HG03135 (cell line): ENCODE measurements at regions not wholly inside any gene's neighbourhood (a gene's known extent, or its start where the extent isn't known, plus 50 kb on each side); places are given as distances from the start of the nearest gene placed in this dataset.
A peak's percentile ranks its signal among the peaks of the same experiment; 100 is the strongest.

Source experiments
- ATAC-seq: cut with Tn5 transposase; IDR thresholded peaks from one replicate; pipeline ENCODE4 v1.9.1; 2021; ENCODE audit warnings: mild to moderate bottlenecking, moderate library complexity; ENCODE audit not compliant: unreplicated experiment

DNA sequence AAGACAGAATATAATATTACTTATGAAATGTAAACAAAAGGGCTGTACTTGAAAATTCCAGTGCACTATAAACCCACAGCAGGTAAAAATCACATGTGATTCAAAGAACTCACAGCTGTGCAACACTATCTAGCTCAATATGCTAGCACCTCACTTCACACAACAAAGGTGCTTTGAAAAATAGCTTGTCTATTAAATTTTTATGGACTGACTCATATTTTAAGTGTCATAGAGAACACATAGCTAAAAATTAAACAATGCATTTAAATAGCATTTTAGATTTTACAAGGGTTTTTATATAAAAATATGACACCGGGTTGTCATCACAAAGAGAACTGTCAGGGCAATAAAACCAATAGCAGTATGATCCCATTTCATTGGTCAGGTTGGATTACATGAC lies 1390.5 kb upstream of the TENM4 start:
- no peak for ATAC-seq

DNA sequence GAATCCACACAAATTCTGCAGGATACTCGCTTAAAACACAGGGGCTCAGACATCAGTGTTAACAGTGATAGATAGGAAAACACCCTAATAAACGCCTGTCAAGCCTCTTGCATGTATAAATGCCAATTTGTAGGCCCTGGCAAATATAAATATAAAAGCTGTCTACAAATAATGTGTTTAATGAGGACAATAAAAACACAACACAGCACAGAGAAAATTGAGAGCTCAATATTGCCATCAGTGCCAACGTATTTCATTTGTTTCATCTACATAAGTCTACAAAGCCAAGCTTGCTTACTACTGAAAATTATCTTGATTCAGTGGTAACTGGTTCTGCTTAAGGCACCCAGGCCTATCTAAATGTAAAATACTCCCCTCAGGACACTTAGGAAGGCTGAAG lies 1387.0 kb upstream of the TENM4 start:
- ATAC-seq = no peak

DNA sequence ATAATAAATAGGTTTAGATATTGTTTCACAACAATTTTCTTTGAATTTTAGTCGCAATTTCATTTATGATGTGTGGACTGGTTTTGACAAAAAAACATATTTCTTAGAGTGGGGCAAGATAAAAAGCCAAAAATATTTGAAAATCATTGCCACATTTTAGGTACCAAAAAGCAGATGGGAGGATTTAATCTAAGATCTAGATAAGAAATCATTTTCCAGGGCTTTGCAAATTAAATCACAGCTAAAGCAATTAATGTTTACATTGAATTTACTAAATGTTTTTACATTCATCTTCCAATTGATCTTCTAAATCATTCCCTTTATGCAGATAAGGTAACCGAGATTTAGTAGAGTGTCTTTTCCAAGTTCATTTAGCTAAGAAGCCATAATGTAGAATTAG lies 1386.0 kb upstream of the TENM4 start:
- no peak for ATAC-seq

DNA sequence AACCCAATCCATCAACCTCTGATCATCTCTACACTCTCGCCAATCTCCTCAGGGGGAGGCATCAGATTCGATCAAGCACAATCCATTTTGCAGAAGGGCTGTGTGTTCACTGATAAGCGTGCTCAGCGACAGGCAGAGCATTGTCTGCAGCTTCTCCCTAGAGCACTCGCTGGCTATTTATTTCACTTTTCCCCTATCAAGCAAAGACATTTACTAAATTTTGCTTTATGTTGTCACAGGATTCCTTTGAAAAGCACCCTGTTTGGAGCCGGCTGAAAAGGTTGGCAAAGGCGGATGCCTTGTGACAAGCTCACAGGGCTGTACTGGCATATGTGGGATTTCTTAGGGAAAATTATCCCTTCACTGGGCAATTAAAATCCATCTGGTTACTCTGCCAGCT lies 1381.5 kb upstream of the TENM4 start:
- no peak for ATAC-seq

DNA sequence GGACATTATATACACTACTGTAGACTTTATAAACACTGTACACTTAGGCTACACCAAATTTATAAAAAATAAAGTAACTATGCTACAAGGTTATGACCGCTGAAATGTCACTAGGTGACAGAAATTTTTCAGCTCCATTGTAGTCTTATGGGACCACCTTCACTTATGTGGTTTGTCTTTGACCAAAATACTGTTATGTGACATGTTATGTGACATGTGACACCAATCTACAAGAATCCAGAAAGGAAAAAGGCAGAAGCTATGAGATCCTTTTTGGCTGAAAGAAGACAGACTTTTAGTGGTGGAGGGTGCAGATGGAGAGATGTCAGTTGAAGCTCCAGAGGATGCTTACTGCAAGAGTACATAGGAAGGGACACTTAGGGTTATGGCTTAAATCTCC lies 1378.4 kb upstream of the TENM4 start:
- no peak for ATAC-seq

DNA sequence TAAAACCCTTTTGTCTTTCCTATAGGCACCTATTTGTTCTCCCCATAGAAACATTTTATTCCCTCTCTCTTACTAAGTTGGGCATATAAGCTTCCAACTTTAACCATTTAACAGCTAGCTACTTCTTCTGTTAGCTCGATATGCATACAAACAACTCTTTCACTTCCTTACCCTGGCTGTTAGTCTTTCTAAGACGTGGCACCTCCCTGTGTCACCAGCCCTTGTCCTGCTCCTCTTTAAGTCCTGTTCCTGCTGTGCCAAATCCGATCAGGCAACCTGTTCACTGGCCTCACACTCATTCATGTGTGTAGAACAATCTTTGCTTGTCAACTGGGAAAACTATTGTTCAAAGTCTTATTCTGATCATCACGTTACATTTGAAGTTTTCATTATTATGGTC lies 1376.1 kb upstream of the TENM4 start:
- ATAC-seq = peak; percentile 38

DNA sequence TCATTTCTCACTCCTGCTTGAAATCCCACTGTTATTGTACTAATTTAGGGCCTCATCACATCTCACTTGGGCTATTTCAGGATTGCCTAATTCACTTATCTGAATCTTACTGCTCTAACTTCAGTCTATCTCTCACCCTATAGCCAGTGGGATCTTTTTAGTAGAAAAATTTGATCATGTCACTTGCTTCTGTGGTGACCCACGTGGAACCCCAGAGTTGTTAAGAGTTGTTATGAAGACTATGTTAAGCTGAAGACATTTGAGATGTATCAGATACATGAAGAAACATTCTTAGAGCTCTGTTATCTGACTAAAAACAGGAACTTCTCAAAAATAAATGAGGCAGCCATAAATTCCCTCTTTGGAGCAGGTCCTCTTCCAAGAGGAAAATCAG lies 1375.6 kb upstream of the TENM4 start:
- ATAC-seq = peak; percentile 43

DNA sequence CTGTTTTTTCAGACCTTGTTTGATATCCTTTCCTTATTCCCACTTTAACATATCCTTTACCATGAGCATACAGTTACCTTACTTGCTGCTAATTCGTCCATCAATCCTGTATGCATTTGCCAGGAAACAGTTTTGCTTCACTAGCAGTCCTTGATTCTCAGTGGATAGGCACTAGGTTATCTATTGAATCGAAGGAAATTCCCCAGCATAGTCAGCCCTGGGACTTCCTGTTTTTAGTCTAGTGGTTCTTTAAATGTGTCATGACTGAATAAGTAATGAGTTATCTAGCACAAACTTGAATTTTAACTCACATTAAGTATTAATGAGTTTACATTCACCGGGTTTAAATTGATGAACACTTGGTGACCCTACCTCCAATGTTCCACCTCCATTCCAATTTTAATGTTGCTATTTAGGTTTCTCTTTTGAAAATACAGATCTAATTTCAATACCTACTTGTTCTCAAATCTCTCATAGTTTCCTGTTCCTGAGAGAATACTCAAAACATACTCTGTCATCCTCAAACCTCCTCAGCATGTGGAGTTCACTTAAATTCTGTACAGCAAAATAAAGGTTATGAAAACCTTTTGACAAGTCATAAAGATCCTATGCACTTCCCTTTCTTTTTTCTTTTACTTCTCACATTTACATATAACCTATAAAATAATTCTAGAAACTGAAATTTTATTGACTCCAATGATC lies 1375.1 kb upstream of the TENM4 start:
- ATAC-seq = peak; percentile 89

DNA sequence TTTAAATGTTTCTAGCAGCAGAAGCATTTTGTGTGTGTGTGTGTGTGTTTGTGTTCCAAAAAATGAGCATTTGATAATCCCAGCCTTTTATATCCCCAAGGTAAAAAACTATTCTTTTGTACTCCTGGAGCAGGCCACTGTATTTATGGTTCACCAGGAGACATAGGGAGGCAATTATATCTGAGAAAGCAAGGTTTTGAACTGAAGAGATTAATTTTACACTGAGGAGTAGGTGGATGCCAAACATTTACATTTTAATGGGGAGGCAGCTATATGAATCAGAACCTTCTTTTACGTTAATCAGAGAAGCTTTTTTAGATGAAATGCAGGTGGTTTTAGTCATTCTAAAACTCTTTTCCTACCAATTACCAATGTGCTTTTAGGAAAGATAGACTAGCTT lies 1374.0 kb upstream of the TENM4 start:
- no peak for ATAC-seq

DNA sequence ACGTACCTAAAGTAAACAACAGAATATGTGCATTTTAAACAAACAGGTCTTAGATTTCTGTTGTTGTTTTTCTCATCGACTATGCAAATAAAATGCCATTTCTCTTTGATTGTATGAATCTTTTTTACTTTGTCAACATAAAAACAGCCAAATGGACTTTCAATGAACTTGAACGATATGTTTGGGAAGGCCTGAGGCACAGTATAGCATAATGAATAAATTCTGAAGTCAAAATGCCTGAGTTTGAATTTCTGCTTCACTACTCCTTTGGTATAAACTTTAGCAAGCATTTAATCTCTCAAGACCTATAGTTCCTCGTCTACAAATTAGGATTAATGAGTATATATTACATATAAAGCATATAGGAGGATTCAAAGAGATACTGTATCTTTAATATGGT lies 1369.9 kb upstream of the TENM4 start:
- no peak for ATAC-seq

DNA sequence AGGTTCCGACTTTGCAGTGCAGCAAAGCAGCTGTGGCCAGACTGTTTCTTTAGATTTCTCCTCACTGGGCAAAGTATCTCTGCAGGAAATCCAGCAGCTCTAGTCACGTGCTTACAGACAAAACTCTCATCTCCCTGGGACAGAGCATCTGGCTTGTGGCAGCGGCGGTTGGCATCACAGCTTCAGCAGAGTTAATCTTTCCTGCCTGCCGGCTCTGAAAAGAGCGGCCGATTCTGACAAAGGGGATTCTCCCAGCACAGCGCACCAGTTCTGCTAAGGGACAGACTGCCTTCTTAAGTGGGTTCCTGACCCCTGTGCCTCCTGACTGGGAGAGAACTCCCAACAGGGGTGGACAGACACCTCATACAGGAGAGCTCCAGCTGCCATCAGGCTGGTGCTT lies 1357.3 kb upstream of the TENM4 start:
- ATAC-seq = no peak

DNA sequence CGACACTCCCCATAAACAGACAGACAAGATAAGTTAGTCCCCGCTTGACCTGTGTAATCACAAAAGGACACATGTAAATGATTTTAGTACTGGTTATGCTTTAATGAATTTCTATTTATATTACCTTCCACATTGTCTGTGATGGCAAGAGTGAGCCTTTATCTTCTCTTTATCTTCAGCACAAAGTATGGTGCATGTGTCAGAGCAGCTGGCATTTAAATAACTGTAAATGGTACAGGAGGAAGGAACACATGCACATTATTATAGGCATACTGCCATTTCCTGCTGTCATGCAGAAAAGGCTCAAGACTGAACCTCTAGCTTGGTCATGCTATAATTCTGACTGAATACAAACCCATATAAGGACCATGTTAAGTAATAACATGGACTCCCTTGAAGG lies 1342.7 kb upstream of the TENM4 start:
- ATAC-seq = no peak

DNA sequence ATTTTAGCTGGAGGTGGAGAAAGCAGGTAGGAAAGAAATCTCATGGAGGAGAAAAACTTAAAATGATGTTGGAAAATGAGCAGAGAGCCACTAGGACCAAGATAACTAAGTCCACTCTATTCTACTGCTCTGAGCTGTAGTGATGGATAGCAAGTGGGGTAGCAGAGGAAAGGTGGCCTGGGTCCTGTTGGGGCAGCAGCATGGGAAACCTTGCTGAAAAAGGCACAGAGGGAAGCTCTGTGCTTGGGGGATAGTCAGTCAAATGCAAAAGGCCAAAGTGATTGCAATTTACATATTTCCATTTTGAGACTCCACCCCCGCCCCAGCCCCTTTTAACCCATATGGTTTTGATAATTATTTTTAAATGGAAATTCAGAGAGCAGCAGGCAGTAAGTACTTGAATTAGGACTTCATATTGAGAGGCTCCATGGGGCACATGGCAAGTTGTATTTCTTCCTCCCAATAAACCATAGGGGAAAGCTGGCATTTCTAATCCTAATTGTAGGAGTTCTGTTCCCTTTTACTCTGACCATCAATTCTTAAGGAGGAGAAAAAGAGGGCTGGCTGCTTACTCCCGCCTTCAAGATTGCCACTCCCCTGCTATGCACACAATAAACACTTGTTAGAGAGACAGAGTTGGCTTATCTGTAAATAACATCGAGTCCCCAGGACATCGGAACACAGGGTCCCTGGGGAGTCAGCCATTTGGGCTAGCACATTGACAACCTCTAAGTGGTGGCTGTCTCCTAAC lies 1341.5 kb upstream of the TENM4 start:
- ATAC-seq = no peak

DNA sequence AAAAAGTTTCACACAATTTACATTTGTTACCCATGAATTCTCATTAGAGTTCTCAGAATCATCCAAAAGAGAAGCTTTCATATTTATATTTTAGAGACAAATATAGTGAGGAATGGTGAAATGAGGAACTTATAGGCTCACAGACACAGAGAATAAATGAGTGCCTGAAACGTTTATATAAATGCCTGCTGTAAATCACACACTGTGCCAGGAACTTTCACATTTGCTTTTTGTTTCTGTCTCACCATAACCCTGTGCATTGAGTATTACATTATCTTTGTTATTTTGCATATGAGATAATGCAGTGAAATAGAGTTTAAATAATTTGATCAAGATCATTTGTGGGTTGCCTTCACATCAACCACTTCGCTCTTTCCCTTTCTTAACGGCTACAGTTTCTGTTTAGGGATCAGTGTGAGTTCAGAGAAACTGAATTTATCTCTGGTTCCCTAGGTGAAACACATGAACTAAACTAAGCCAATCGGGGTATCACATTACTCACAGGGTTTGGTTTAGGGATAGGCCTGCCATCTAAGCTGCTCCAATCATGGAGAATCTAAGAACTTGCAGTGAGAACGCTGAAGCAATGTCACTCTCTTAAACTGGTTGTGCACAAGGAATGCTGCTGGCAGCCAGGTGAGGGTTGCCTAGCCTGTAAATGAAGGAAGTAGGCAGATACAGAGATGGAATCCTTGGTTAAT lies 1339.2 kb upstream of the TENM4 start:
- ATAC-seq = no peak

DNA sequence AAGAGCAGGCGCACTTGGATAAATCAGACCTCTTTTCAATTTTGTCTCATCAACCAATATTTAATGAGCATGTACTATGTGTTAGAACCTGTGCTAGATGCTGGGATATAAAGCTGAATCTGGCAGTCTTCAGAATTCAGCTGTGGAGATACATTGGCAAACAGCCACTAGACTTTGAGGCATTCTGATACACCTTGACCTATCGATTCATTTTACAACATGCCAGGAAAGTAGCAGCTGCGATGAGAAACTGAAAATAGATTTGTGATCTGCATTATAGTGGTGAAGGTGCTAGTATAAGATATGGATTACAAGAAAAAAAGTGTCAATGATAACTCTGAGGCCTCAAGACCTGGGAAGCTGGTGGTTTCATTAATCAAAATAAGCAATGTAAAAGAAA lies 1338.1 kb upstream of the TENM4 start:
- ATAC-seq = no peak

DNA sequence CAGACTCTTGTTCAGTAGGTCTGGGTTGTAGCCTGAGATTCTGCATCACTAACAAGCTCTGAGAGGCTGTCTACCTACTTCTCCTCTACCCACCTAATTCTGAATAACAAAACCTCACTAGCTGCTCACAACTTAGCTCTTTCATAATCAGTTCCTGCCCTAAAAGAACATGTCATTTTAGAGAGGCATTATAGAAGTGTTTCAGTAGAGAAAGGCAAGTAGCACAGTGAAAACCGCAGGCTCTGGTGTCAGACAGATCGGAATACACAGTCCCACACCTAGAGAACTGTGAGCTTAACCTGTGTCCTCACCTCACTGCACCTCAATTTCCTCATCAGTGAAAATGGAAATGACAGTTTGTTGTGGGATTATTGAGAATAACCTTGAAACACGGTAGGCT lies 1337.6 kb upstream of the TENM4 start:
- no peak for ATAC-seq

DNA sequence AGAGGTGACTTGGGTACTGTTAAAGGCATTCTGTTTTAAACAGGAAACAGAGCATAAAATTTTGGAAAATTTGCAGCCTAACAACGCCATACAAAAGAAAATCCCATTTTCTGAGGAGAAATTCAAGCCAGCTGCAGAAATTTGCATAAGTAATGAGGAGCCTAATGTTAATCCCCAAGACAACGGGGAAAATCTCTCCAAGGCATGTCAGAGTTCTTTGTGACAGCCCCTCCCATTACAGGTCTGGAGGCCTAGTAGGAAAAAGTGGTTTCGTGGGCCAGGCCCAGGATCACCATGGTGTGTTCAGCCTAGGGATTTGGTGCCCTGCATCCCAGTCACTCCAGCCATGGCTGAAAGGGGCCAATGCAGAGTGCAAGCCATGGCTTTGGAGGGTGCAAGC lies 1333.1 kb upstream of the TENM4 start:
- no peak for ATAC-seq

DNA sequence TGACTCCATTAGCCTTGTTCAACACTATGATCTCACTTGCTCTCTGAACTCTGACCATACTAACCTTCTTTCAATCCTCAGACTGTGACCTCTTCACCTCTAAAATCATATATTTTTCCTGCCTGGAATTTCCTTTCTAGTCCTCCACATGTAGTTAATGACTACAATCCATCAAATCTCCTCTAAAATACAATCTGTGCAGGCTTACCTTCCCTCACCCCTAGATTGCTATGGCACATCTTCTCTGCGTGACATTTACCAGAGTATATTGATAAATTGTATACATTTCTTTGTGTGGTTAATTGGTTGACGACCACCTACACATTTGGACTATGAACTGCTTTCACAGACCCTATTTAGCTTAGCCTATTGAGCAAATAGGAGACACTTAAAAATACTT lies 1330.2 kb upstream of the TENM4 start:
- no peak for ATAC-seq

DNA sequence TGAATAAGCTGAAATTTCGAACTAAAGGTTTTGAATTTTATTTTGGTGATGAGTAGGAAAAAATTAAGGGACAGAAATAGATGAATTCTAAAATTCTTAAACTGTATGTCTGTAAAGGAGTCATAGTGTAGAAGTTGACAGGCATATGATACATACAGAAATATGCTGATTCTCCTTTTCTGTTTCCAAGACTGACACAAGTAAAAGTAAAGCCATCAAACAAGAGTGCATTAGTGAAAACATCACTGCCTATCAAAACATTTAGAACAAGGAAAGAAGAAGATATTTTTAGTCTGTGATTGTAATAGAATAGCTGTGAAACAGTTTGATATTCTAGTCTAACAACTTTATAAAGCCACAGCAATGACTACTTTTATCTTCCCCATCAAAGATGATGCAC lies 1318.0 kb upstream of the TENM4 start:
- no peak for ATAC-seq

DNA sequence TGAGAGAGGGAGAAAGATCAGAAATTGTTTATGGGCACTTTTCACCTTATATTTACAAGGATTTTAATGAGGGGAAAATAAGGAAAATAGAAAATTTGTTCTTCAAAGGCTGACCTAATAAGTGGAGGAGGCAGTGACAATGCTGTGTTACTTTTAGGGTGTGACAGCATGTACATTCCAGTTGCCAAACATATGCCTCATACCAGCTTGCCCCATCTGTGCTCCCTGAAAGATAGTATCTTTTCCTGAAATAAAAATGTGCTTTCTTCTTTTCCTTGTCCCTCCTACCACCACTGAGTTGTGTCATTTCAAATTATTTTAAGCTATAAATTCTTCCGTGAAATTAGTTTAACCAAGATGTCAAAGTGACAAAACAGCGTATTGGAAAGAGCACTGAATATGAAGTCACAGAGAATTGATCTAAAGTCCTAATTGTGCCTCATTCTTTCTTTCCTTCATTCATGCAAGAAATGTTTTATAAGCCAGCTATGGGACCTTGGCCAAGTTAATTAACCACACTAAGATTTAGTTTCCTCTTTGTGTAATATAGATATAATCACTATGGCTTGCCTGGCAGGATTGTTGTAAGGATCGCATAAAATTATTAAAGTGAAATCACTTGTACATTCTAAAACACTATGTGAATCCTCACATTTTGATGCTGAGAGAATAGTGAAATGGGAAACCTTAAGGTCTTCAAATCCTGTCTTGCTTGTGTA lies 1307.5 kb upstream of the TENM4 start:
- no peak for ATAC-seq

DNA sequence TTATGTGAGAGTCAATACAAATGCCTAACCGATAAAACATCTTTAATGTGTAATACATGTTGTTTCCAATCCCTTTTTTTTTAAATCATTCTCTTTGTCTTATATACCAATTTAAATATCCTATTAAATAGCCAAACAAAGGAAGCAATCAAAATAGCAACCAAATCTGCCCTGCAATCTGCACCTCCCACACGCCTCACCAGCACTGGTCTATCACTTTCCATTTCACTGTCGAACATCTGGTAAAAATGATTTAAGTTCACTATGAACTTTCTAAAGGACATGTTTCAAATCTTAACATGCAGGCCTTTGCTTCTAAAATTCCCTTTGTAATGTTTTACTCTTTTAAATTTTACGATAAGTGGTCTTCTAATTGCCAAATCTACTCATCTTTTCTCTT lies 1305.5 kb upstream of the TENM4 start:
- no peak for ATAC-seq

DNA sequence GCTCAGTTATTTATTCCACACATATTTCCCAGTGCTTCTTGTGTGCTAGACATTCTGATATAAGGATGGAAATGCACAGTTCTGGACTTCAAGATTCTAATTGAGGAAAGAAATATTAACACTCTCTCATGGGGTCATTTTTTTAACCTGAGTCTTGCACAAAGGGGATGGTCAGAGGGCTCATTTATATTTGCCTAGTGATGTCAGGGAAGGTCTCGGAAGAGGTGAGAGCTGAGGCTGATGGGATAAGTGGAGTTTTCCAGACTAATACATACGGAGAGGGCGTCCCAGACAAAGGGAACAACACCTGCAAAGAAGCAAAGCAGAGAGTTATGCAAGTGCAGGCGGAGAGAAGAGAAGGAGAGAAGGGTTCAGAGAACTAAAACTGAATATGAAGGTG lies 1304.6 kb upstream of the TENM4 start:
- ATAC-seq = no peak
